T47D (cell line): ENCODE measurements at regions not wholly inside any gene's neighbourhood (a gene's known extent, or its start where the extent isn't known, plus 50 kb on each side); places are given as distances from the start of the nearest gene placed in this dataset.

Experiments
- DNase-seq, 2 experiments: peaks; one replicate each; pipeline versions ENCODE4 v3.0.0 to v3.0.0-alpha.2; 2011 to 2012; ENCODE audit warnings: low read depth in 1 of 2, low spot score in 1 of 2
- JUND ChIP-seq: IDR thresholded peaks from 2 replicates; pipeline ENCODE4 v1.6.1; 2012; ENCODE audit warnings: low read depth
- in situ Hi-C: cut with HindIII; loops from 2 replicates; pipeline ENCODE4 v1.10.0; 2016; ENCODE audit warnings: low sequenced_read_pairs, low pct_unique_long_range_greater_than_20kb

GRCh38 chr15:35229085-35229484 lies 144.0 kb upstream of the NANOGP8 start:
- TF ChIP-seq JUND = no peak
- in situ Hi-C loops = no loop called here
- no peak for DNase-seq

GRCh38 chr15:35218215-35218614 lies 133.1 kb upstream of the NANOGP8 start:
- in situ Hi-C loops = no loop called here
- no peak for TF ChIP-seq JUND

GRCh38 chr15:35215093-35215492 lies 130.0 kb upstream of the NANOGP8 start:
- no peak for DNase-seq
- in situ Hi-C loops = no loop called here

More at GRCh38 chr15:35218215-35218614, 133.1 kb upstream of the NANOGP8 start:
- DNase-seq = no peak

GRCh38 chr15:35211240-35211902 lies 126.3 kb upstream of the NANOGP8 start:
- no peak for TF ChIP-seq JUND
- in situ Hi-C loops = no loop called here
- DNase-seq = no peak

More at GRCh38 chr15:35215093-35215492, 130.0 kb upstream of the NANOGP8 start:
- TF ChIP-seq JUND = no peak

- no peak for DNase-seq
- no peak for TF ChIP-seq JUND
- in situ Hi-C loops = no loop called here
Observed at GRCh38 chr15:35210370-35210769, 125.3 kb upstream of the NANOGP8 start.

GRCh38 chr15:35209838-35210237 lies 124.7 kb upstream of the NANOGP8 start:
- in situ Hi-C loops = no loop called here
- no peak for DNase-seq
- no peak for TF ChIP-seq JUND

GRCh38 chr15:35208353-35208752 lies 123.3 kb upstream of the NANOGP8 start:
- in situ Hi-C loops = no loop called here
- TF ChIP-seq JUND = no peak
- no peak for DNase-seq

- no peak for TF ChIP-seq JUND
- in situ Hi-C loops = no loop called here
- no peak for DNase-seq
Observed at GRCh38 chr15:35206060-35206675, 121.1 kb upstream of the NANOGP8 start.

GRCh38 chr15:35198197-35198596 lies 113.1 kb upstream of the NANOGP8 start:
- DNase-seq = no peak
- no peak for TF ChIP-seq JUND
- in situ Hi-C loops = no loop called here

- DNase-seq = no peak
- in situ Hi-C loops = no loop called here
- no peak for TF ChIP-seq JUND
Observed at GRCh38 chr15:35197754-35198153, 112.7 kb upstream of the NANOGP8 start.

GRCh38 chr15:35197306-35197705 lies 112.2 kb upstream of the NANOGP8 start:
- in situ Hi-C loops = no loop called here
- DNase-seq = no peak
- TF ChIP-seq JUND = no peak

- no peak for TF ChIP-seq JUND
- in situ Hi-C loops = no loop called here
- DNase-seq = no peak
Observed at GRCh38 chr15:35196273-35196672, 111.2 kb upstream of the NANOGP8 start.

- in situ Hi-C loops = no loop called here
- no peak for TF ChIP-seq JUND
- no peak for DNase-seq
Observed at GRCh38 chr15:35195649-35196048, 110.6 kb upstream of the NANOGP8 start.

GRCh38 chr15:35195031-35195430 lies 109.9 kb upstream of the NANOGP8 start:
- DNase-seq = no peak
- in situ Hi-C loops = no loop called here
- no peak for TF ChIP-seq JUND
